Chondrocyte (in vitro differentiated cells): ENCODE measurements at regions not wholly inside any gene's neighbourhood (a gene's known extent, or its start where the extent isn't known, plus 50 kb on each side); places are given as distances from the start of the nearest gene placed in this dataset.
"Not testable (repeated sequence)": the region's sequence is repeated elsewhere in the genome, so short reads cannot be mapped to it uniquely, and the experiment has no call there.

Experiments used
- DNase-seq: peaks from one replicate; pipeline ENCODE4 v3.0.0; 2021; ENCODE audit warnings: mixed read lengths, low spot score
- H3K27ac Mint-ChIP-seq: one replicate; pipeline ENCODE4 v1.8.0; 2021; ENCODE audit warnings: mild to moderate bottlenecking, moderate library complexity, mixed read lengths; ENCODE audit not compliant: unreplicated experiment
- H3K27me3 Mint-ChIP-seq: 2 replicates; pipeline ENCODE4 v1.8.0; 2021; ENCODE audit warnings: low read depth, mixed read lengths
- H3K36me3 Mint-ChIP-seq: 2 replicates; pipeline ENCODE4 v1.8.0; 2021; ENCODE audit warnings: low read depth, mixed read lengths
- H3K4me1 Mint-ChIP-seq: 2 replicates; pipeline ENCODE4 v1.8.0; 2021; ENCODE audit warnings: low read depth, mild to moderate bottlenecking, mixed read lengths
- H3K4me3 Mint-ChIP-seq: one replicate; pipeline ENCODE4 v1.8.0; 2021; ENCODE audit warnings: mild to moderate bottlenecking, moderate library complexity, mixed read lengths; ENCODE audit not compliant: unreplicated experiment
- H3K9me3 Mint-ChIP-seq: 2 replicates; pipeline ENCODE4 v1.8.0; 2021; ENCODE audit warnings: low read depth, mixed read lengths
- CTCF ChIP-seq: fragments of 200-600 bp; sonication (generic); IDR thresholded peaks from 2 replicates; pipeline ENCODE4 v1.5.0; 2021; ENCODE audit warnings: antibody characterized with exemption, mild to moderate bottlenecking, moderate library complexity

- no peaks in the 10 kb centered on the region for H3K36me3 Mint-ChIP-seq
- peaks cover 16% of the 10 kb centered on the region for H3K27me3 Mint-ChIP-seq
- TF ChIP-seq CTCF: no peak
- H3K4me3 Mint-ChIP-seq: no peak overlapping the region
- H3K9me3 Mint-ChIP-seq: peaks cover 11% of the 10 kb centered on the region
- no peaks in the 10 kb centered on the region for H3K4me1 Mint-ChIP-seq
- DNase-seq: no peak
- no peak overlapping the region for H3K27ac Mint-ChIP-seq
Observed at GRCh38 chr15:91413142-91413541, 313.1 kb downstream of the SV2B start.

DNA sequence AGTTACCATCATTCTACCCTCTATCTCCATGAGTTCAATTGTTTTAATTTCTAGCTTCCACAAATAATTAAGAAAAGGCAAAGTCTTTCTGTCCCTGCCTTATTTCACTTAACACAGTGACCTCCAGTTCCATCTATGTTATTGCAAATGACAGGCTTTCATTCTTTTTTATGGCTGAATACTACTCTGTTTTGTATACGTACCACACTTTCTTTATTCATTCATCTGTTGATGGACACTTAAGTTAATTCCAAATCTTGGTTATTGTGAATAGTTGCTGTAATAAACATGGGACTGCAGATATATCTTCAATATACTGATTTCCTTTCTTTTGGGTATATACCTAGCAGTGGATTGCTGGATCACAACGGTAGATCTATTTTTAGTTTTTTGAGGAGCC, 314.1 kb downstream of the SV2B start:
- Mint-ChIP-seq H3K9me3 (peaks cover 11% of the 10 kb centered on the region), H3K4me3 (no peak overlapping the region), H3K36me3 (no peaks in the 10 kb centered on the region), H3K27ac (no peak overlapping the region), H3K27me3 (peaks cover 20% of the 10 kb centered on the region), H3K4me1 (no peaks in the 10 kb centered on the region)
- TF ChIP-seq CTCF: no peak
- DNase-seq: no peak

DNA sequence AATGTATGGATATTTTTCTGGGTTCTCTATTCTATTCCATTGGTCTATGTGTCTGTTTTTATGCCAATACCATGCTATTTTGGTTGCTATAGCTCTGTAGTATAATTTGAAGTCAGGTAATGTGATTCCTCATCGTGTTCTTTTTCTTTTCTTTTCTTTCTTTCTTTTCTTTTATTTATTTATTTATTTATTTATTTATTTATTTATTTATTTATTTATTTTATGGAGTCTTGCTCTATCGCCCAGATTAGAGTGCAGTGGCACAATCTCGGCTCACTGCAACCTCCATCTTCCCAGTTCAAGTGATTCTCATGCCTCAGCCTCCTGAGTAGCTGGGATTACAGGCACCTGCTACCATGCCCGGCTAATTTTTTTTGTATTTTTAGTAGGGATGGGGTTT, 315.2 kb downstream of the SV2B start:
- H3K4me3 Mint-ChIP-seq, DNase-seq, H3K27ac Mint-ChIP-seq, H3K36me3 Mint-ChIP-seq, H3K4me1 Mint-ChIP-seq: not testable (repeated sequence)
- H3K27me3 Mint-ChIP-seq: peaks cover 23% of the 10 kb centered on the region
- H3K9me3 Mint-ChIP-seq: peaks cover 13% of the 10 kb centered on the region

DNA sequence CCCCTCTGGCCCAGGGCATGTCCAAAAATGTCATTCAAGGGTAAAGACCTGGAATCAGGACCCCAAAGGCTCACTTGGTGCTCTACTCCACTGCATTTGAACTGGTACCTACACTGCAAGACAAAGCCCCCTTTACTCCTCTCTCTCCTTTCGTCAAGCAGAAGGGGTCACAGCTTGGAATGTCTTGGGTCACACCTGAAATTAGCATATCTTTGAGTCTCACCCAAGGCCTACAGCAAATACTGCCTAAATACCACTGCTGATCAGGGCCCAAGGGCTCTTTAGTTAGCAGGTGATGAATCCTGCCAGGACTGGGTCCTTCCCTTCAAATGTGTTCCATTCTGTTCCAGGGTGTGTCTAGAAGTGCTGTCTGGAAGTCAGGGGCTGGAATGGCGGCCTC, 320.6 kb downstream of the SV2B start:
- no peak for TF ChIP-seq CTCF
- peaks cover 5% of the 10 kb centered on the region for H3K9me3 Mint-ChIP-seq

GRCh38 chr15:91422797-91423196, 322.7 kb downstream of the SV2B start:
- H3K9me3 Mint-ChIP-seq: peaks cover 2% of the 10 kb centered on the region
- peaks cover 18% of the 10 kb centered on the region for H3K27me3 Mint-ChIP-seq
- no peaks in the 10 kb centered on the region for H3K36me3 Mint-ChIP-seq
- no peak for DNase-seq
- no peak for TF ChIP-seq CTCF
- no peaks in the 10 kb centered on the region for H3K4me1 Mint-ChIP-seq
- H3K4me3 Mint-ChIP-seq: no peak overlapping the region
- no peak overlapping the region for H3K27ac Mint-ChIP-seq

More for the DNA sequence above, 320.6 kb downstream of the SV2B start:
- Mint-ChIP-seq H3K36me3 (no peaks in the 10 kb centered on the region), H3K4me3 (no peak overlapping the region), H3K27ac (no peak overlapping the region), H3K4me1 (no peaks in the 10 kb centered on the region), H3K27me3 (peaks cover 22% of the 10 kb centered on the region)
- no peak for DNase-seq

DNA sequence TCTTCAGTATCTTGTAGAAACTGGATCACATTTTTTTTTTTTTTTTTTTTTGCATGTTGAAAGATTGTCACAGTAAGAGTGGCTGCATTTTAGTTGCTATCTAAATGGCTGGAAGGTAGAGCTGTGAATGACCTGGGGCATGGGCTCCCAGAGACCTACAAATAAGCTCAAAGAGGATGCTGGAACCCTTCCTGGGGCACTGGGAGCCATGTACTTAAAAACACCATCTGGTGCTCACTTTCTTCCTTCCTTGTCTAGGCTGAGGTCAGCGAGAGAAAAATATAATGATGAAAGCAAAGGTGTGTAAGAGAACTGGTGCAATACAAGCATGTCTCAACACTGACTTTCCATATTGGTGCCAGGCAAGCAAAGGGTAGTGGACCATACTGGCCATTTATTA, 323.9 kb downstream of the SV2B start:
- Mint-ChIP-seq H3K4me3 (no peak overlapping the region), H3K27me3 (peaks cover 15% of the 10 kb centered on the region), H3K36me3 (no peaks in the 10 kb centered on the region), H3K9me3 (peaks cover 2% of the 10 kb centered on the region), H3K27ac (no peak overlapping the region), H3K4me1 (no peaks in the 10 kb centered on the region)
- no peak for DNase-seq
- no peak for TF ChIP-seq CTCF
